ENCODE measurements at regions not wholly inside any gene's neighbourhood (a gene's known extent, or its start where the extent isn't known, plus 50 kb on each side); places are given as distances from the start of the nearest gene placed in this dataset.

- SMC1A ChIA-PET (ENCODE audit: uncharacterized antibody, unreplicated experiment) = no interaction called here
- CTCF ChIA-PET = no interaction called here
- no peak overlapping the region for H2AFZ ChIP-seq (ENCODE audit: control insufficient read depth, low read depth, low read length)
- H3K36me3 ChIP-seq (ENCODE audit: control insufficient read depth in 2 of 2, insufficient read depth in 2 of 2, low read length in 1 of 2) = no peaks in the 10 kb centered on the region
- no peak for DNase-seq (ENCODE audit: low read depth, low spot score)
- H3K27ac ChIP-seq (ENCODE audit: control insufficient read depth, insufficient read depth) = no peak overlapping the region
- POLR2A ChIA-PET = no interaction called here
- BruUV-seq (replicated peaks) = no TSS peak
- H3K4me1 ChIP-seq (ENCODE audit: control insufficient read depth, insufficient read depth, low read length) = no peaks in the 10 kb centered on the region
- H3K4me3 ChIP-seq = no peak overlapping the region
- in situ Hi-C loops (cut with MboI) = no loop called here
- RAD21 ChIA-PET (ENCODE audit: unreplicated experiment) = no interaction called here
- WGBS (ENCODE audit: insufficient coverage, insufficient replicate concordance, low lambda C conversion rate, missing lambda C conversion rate) = 20% methylated on average over 1 of the region's 1 CpG
- no peaks in the 10 kb centered on the region for H4K20me1 ChIP-seq (ENCODE audit: control insufficient read depth, insufficient read depth)
- no peaks in the 10 kb centered on the region for H3K79me2 ChIP-seq (ENCODE audit: control insufficient read depth, insufficient read depth, low read length)
- H3K9me3 ChIP-seq (replicated peaks; ENCODE audit: control insufficient read depth, insufficient read depth, low read length) = no peaks in the 10 kb centered on the region
- H3K9ac ChIP-seq (ENCODE audit: control insufficient read depth, insufficient read depth, low read length) = no peak overlapping the region
- TF ChIP-seq EZH2 (IDR thresholded peaks at IDR 0.05; ENCODE audit: borderline replicate concordance, control insufficient read depth, low read depth, low read length) (no peak), HDAC6 (IDR thresholded peaks at IDR 0.05; ENCODE audit: unreplicated experiment) (no peak), KLF5 (IDR thresholded peaks at IDR 0.05; ENCODE audit: partially characterized antibody) (no peak)
- no peaks in the 10 kb centered on the region; a peak in 2 of 4 replicates for H3K27me3 ChIP-seq (replicated peaks in 1 of 2; ENCODE audit: control insufficient read depth in 2 of 2, insufficient read depth in 2 of 2, low read length in 1 of 2)
- FAIRE-seq = no peak
- no peak overlapping the region for H3K4me2 ChIP-seq (ENCODE audit: control insufficient read depth, insufficient read depth)
- no peak for ATAC-seq
- intact Hi-C loops (cut with micrococcal nuclease; ENCODE audit: unreplicated experiment) = no loop called here
These were observed 128.1 kb downstream of the BAMBI start for GRCh38 chr10:28805390-28805789.

- RAD21 ChIA-PET (ENCODE audit: unreplicated experiment) = no interaction called here
- Histone ChIP-seq H3K27ac (ENCODE audit: control insufficient read depth, insufficient read depth) (no peak overlapping the region), H3K79me2 (ENCODE audit: control insufficient read depth, insufficient read depth, low read length) (no peaks in the 10 kb centered on the region), H3K9me3 (replicated peaks; ENCODE audit: control insufficient read depth, insufficient read depth, low read length) (no peaks in the 10 kb centered on the region), H3K9ac (ENCODE audit: control insufficient read depth, insufficient read depth, low read length) (no peak overlapping the region), H2AFZ (ENCODE audit: control insufficient read depth, low read depth, low read length) (no peak overlapping the region), H4K20me1 (ENCODE audit: control insufficient read depth, insufficient read depth) (no peaks in the 10 kb centered on the region), H3K4me3 (no peak overlapping the region), H3K36me3 (ENCODE audit: control insufficient read depth in 2 of 2, insufficient read depth in 2 of 2, low read length in 1 of 2) (no peaks in the 10 kb centered on the region), H3K4me1 (ENCODE audit: control insufficient read depth, insufficient read depth, low read length) (no peaks in the 10 kb centered on the region), H3K4me2 (ENCODE audit: control insufficient read depth, insufficient read depth) (no peak overlapping the region), H3K27me3 (replicated peaks in 1 of 2; ENCODE audit: control insufficient read depth in 2 of 2, insufficient read depth in 2 of 2, low read length in 1 of 2) (no peaks in the 10 kb centered on the region; a peak in 2 of 4 replicates)
- intact Hi-C loops (cut with micrococcal nuclease; ENCODE audit: unreplicated experiment) (no loop called here), in situ Hi-C loops (cut with MboI) (no loop called here)
- DNase-seq (ENCODE audit: low read depth, low spot score) (no peak), FAIRE-seq (no peak), ATAC-seq (no peak)
- POLR2A ChIA-PET = no interaction called here
- WGBS (ENCODE audit: insufficient coverage, insufficient replicate concordance, low lambda C conversion rate, missing lambda C conversion rate) = 74% methylated on average over 5 of the region's 5 CpGs
- SMC1A ChIA-PET (ENCODE audit: uncharacterized antibody, unreplicated experiment) = no interaction called here
- no TSS peak for BruUV-seq (replicated peaks)
- CTCF ChIA-PET = no interaction called here
- TF ChIP-seq DPF2 (IDR thresholded peaks at IDR 0.05) = no peak
- TF ChIP-seq POLR2AphosphoS2 (IDR thresholded peaks at IDR 0.05; ENCODE audit: low read depth, low read length) = no peak
- no peak for TF ChIP-seq CEBPZ (IDR thresholded peaks at IDR 0.05; ENCODE audit: low read depth, low read length)
- TF ChIP-seq ZNF687 (IDR thresholded peaks at IDR 0.05) = no peak
- no peak for TF ChIP-seq SPI1 (IDR thresholded peaks at IDR 0.05; ENCODE audit: borderline replicate concordance, insufficient read depth, low read depth, low read length)
- TF ChIP-seq TAF1 (IDR thresholded peaks at IDR 0.05; ENCODE audit: borderline replicate concordance, low read depth, low read length) = no peak
- TF ChIP-seq HDAC6 (IDR thresholded peaks at IDR 0.05; ENCODE audit: unreplicated experiment) = no peak
These were observed 129.2 kb downstream of the BAMBI start for GRCh38 chr10:28806488-28806941.

Data from GM12878 (cell line).